ENCODE measurements at regions not wholly inside any gene's neighbourhood (a gene's known extent, or its start where the extent isn't known, plus 50 kb on each side); places are given as distances from the start of the nearest gene placed in this dataset.

DNA sequence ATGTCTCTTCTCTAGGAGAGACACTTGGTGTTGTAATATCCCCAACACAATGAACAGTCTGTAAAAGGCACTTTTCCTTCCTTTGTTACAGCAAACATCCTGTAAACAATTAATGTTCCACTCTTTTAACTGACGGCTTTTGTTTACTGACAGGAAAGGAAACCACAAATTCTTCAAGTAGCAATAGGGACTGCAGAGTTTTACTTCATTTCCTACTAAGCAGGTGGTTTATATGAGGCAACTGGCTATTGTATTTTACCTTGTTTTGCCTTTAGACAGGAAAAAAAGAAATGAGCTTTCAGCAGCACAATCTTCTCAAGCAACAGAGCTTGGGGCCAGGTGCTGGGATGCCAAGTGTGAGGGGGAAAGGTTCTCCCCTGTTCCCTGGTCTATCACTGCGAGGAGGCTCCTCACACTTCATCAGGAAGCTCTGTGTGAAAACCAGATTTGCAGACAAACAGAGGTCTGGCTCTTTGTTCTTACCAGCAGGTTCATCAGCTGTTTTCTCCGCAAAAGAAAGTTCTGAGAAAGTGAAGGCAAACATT is 51.2 kb downstream of the SIPA1L2 start:
- H3F3A ChIP-seq (ENCODE audit: insufficient read depth, low read length, poor library complexity, severe bottlenecking), result no peaks in the 10 kb centered on the region
- H4K20me1 ChIP-seq (ENCODE audit: insufficient read depth), result no peaks in the 10 kb centered on the region
- H3K9me3 ChIP-seq (ENCODE audit: low read length), result no peaks in the 10 kb centered on the region
- H3K4me2 ChIP-seq (ENCODE audit: low read length), result no peak overlapping the region
- TF ChIP-seq TAF1 (IDR thresholded peaks at IDR 0.05; ENCODE audit: low read depth) (no peak), POLR2AphosphoS5 (IDR thresholded peaks at IDR 0.05) (no peak), SMC3 (conservative IDR thresholded peaks at IDR 0.05; ENCODE audit: poor library complexity) (no peak), EP300 (conservative IDR thresholded peaks at IDR 0.05; ENCODE audit: poor library complexity, severe bottlenecking) (no peak), MXI1 (conservative IDR thresholded peaks at IDR 0.05; ENCODE audit: poor library complexity, severe bottlenecking) (no peak), EZH2 (IDR thresholded peaks at IDR 0.05; ENCODE audit: borderline replicate concordance, insufficient read depth, low read length, poor library complexity, severe bottlenecking) (no peak), RAD21 (conservative IDR thresholded peaks at IDR 0.05) (no peak)
- TF ChIP-seq, protein P1, sequence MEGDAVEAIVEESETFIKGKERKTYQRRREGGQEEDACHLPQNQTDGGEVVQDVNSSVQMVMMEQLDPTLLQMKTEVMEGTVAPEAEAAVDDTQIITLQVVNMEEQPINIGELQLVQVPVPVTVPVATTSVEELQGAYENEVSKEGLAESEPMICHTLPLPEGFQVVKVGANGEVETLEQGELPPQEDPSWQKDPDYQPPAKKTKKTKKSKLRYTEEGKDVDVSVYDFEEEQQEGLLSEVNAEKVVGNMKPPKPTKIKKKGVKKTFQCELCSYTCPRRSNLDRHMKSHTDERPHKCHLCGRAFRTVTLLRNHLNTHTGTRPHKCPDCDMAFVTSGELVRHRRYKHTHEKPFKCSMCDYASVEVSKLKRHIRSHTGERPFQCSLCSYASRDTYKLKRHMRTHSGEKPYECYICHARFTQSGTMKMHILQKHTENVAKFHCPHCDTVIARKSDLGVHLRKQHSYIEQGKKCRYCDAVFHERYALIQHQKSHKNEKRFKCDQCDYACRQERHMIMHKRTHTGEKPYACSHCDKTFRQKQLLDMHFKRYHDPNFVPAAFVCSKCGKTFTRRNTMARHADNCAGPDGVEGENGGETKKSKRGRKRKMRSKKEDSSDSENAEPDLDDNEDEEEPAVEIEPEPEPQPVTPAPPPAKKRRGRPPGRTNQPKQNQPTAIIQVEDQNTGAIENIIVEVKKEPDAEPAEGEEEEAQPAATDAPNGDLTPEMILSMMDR (IDR thresholded peaks at IDR 0.05; ENCODE audit: poor library complexity, severe bottlenecking), result no peak
- TF ChIP-seq, protein P2, sequence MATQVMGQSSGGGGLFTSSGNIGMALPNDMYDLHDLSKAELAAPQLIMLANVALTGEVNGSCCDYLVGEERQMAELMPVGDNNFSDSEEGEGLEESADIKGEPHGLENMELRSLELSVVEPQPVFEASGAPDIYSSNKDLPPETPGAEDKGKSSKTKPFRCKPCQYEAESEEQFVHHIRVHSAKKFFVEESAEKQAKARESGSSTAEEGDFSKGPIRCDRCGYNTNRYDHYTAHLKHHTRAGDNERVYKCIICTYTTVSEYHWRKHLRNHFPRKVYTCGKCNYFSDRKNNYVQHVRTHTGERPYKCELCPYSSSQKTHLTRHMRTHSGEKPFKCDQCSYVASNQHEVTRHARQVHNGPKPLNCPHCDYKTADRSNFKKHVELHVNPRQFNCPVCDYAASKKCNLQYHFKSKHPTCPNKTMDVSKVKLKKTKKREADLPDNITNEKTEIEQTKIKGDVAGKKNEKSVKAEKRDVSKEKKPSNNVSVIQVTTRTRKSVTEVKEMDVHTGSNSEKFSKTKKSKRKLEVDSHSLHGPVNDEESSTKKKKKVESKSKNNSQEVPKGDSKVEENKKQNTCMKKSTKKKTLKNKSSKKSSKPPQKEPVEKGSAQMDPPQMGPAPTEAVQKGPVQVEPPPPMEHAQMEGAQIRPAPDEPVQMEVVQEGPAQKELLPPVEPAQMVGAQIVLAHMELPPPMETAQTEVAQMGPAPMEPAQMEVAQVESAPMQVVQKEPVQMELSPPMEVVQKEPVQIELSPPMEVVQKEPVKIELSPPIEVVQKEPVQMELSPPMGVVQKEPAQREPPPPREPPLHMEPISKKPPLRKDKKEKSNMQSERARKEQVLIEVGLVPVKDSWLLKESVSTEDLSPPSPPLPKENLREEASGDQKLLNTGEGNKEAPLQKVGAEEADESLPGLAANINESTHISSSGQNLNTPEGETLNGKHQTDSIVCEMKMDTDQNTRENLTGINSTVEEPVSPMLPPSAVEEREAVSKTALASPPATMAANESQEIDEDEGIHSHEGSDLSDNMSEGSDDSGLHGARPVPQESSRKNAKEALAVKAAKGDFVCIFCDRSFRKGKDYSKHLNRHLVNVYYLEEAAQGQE (IDR thresholded peaks at IDR 0.05; ENCODE audit: borderline replicate concordance), result no peak
- no peak overlapping the region for H2AFZ ChIP-seq (ENCODE audit: low read depth, low read length)
- H3K9ac ChIP-seq (ENCODE audit: low read length), result no peak overlapping the region
- H3K9me2 ChIP-seq (ENCODE audit: insufficient read depth, low read length), result no peaks in the 10 kb centered on the region
- H3K27me3 ChIP-seq (ENCODE audit: insufficient read depth, low read depth, low read length), result no peaks in the 10 kb centered on the region
- no peak overlapping the region for H3K4me3 ChIP-seq (ENCODE audit: low read length)
- H3K27ac ChIP-seq (ENCODE audit: low read length), result no peak overlapping the region
- peaks cover 3% of the 10 kb centered on the region for H3K79me2 ChIP-seq (replicated peaks; ENCODE audit: insufficient read depth, low read length)
- no peaks in the 10 kb centered on the region for H3K36me3 ChIP-seq (ENCODE audit: insufficient read depth, low read length)

DNA sequence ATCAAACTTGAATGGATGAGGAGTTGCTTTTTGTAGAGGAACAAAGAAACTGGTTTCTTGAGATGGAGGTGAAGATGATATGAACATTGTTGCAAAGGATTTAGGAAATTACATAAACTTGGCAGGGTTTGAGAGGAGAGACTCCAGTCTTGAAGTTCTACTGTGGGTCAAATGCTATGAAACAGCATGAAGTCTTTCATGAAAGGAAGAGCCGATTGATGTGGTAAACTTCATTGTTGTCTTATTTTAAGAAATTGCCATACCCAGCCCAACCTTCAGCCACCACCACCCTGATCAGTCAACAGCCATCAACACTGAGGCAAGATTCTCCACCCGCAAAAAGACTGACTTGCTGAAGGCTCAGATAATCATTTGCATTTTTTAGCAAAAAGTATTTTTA is 52.2 kb downstream of the SIPA1L2 start:
- H4K20me1 ChIP-seq (ENCODE audit: insufficient read depth), result no peaks in the 10 kb centered on the region
- H3K27ac ChIP-seq (ENCODE audit: low read length), result no peak overlapping the region
- peaks cover 3% of the 10 kb centered on the region for H3K79me2 ChIP-seq (replicated peaks; ENCODE audit: insufficient read depth, low read length)
- H3K9ac ChIP-seq (ENCODE audit: low read length), result no peak overlapping the region
- no peaks in the 10 kb centered on the region for H3F3A ChIP-seq (ENCODE audit: insufficient read depth, low read length, poor library complexity, severe bottlenecking)
- H3K4me2 ChIP-seq (ENCODE audit: low read length), result no peak overlapping the region
- H3K27me3 ChIP-seq (ENCODE audit: insufficient read depth, low read depth, low read length), result no peaks in the 10 kb centered on the region
- H3K9me2 ChIP-seq (ENCODE audit: insufficient read depth, low read length), result no peaks in the 10 kb centered on the region
- TF ChIP-seq TAF1 (IDR thresholded peaks at IDR 0.05; ENCODE audit: low read depth) (no peak), SMC3 (conservative IDR thresholded peaks at IDR 0.05; ENCODE audit: poor library complexity) (no peak), EZH2 (IDR thresholded peaks at IDR 0.05; ENCODE audit: borderline replicate concordance, insufficient read depth, low read length, poor library complexity, severe bottlenecking) (no peak), MXI1 (conservative IDR thresholded peaks at IDR 0.05; ENCODE audit: poor library complexity, severe bottlenecking) (no peak), POLR2AphosphoS5 (IDR thresholded peaks at IDR 0.05) (no peak), RAD21 (conservative IDR thresholded peaks at IDR 0.05) (no peak), EP300 (conservative IDR thresholded peaks at IDR 0.05; ENCODE audit: poor library complexity, severe bottlenecking) (no peak)
- TF ChIP-seq, protein P2 (IDR thresholded peaks at IDR 0.05; ENCODE audit: borderline replicate concordance), result no peak
- TF ChIP-seq, protein P1 (IDR thresholded peaks at IDR 0.05; ENCODE audit: poor library complexity, severe bottlenecking), result no peak
- no peaks in the 10 kb centered on the region for H3K36me3 ChIP-seq (ENCODE audit: insufficient read depth, low read length)
- H2AFZ ChIP-seq (ENCODE audit: low read depth, low read length), result no peak overlapping the region
- H3K9me3 ChIP-seq (ENCODE audit: low read length), result no peaks in the 10 kb centered on the region
- H3K4me3 ChIP-seq (ENCODE audit: low read length), result no peak overlapping the region
